ENCODE measurements at regions not wholly inside any gene's neighbourhood (a gene's known extent, or its start where the extent isn't known, plus 50 kb on each side); places are given as distances from the start of the nearest gene placed in this dataset.
A peak's percentile ranks its signal among the peaks of the same experiment; 100 is the strongest.

DNA sequence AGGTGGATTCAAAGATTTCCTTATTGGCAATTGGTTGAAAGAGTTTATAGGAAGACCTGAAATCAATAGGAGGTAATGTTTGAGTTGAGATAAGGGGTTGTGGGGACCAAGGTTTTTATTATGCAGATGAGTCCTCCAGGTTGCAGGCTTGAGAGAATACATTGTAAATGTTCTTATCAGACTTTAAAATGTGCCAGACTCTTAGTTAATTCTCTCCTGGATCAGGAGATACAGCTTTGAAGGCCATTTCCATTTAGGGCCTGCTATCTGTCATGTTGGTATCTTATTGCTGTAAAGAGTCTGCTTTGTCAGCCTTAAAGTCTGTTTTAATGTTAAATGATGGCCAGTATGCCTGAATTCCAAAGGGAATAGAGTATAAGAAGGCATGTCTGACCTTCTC lies 61.8 kb upstream of the CALCR start:
- no peak for DNase-seq

DNA sequence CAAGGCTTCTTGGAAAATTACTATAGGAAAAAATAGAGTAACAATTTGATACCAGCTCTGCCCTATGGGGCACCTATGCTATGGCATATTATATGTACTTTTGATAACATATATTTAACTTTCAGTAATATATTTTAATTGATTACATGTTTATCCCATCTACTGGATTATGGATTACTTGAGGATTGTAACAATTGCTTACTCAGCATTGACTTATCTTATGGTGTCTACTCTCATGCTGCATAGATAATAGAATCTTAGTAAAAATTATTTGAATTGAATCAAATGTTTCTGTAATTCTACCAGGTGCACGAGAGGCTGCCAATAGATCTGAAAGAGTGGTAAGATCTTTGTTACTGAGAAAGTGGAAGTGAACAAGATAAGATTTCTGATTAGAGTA lies 57.8 kb upstream of the CALCR start:
- DNase-seq = no peak

DNA sequence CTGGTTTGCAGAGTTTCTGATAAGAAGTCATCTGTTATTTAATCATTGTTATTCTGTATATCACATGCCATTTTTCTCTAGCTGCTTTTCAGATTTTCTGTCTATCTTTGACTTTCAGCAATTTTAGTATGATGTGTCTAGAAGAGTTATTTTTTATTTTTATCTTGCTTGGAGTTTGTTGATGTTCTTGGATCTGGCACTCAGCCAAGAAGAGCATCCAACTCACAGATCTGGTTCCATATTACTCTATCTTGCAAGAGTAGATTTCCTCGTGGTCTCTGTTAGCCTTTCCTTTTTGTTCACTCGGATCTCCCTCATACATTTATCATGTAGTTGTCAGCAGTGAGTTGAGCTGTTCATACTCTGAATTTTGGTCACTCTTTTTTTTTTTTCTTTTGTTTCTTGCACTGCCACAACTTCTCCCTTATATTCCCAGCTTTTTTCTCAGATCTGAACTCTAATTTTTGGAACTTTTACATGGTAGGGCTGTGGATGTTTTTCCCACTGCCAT lies 54.8 kb upstream of the CALCR start:
- DNase-seq = peak; percentile 14

DNA sequence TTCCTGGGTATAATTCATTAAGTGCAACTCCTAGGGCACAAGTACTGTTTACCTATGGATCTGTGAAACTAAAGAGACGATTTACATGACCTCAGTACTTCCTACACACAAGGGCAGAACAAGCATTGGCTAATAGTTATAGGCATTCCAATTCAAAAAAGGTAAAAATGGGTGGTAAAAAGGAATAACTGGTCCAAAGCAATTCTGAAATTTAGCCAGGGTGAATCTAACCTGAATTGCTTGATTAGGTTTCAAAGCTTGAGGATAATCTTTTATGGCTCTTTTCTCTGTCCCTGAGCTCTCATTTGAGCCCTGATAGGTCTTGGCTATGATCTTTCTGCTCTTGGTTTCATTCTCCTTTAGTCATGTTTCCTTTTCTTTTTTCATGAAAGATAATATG lies 52.3 kb upstream of the CALCR start:
- peak; percentile 29 for DNase-seq
